K562 (cell line): ENCODE measurements at regions not wholly inside any gene's neighbourhood (a gene's known extent, or its start where the extent isn't known, plus 50 kb on each side); places are given as distances from the start of the nearest gene placed in this dataset.

ENCODE experiments used
- BCOR ChIP-seq: fragments of 450-650 bp; IDR thresholded peaks from 2 replicates; pipeline ENCODE4 v1.6.1; 2016
- DMBX1 ChIP-seq: fragments of 250-450 bp; sonication (Bioruptor Pico); IDR thresholded peaks from 2 replicates; pipeline ENCODE4 v1.8.0; 2022; ENCODE audit warnings: inconsistent platforms, mild to moderate bottlenecking, moderate library complexity, borderline replicate concordance
- EHMT2 ChIP-seq: fragments of 450-650 bp; IDR thresholded peaks from 2 replicates; pipeline ENCODE4 v1.6.1; 2018; ENCODE audit warnings: antibody characterized with exemption
- KDM1A ChIP-seq, 2 experiments: fragments of 450-650 bp; IDR thresholded peaks; 2 replicates each; pipeline ENCODE4 v1.6.1; 2016; ENCODE audit warnings: mild to moderate bottlenecking in 2 of 2
- KLF13 ChIP-seq: fragments of 450-650 bp; IDR thresholded peaks from 2 replicates; pipeline ENCODE4 v1.6.1; 2016; ENCODE audit warnings: missing genetic modification characterization, low read depth, mild to moderate bottlenecking, missing compliant biosample characterization, moderate library complexity, borderline replicate concordance
- NCOA1 ChIP-seq: fragments of 450-650 bp; IDR thresholded peaks from 2 replicates; pipeline ENCODE4 v1.6.1; 2016; ENCODE audit warnings: low read depth
- POLR2AphosphoS2 ChIP-seq: IDR thresholded peaks from 2 replicates; pipeline ENCODE4 v1.6.1; 2012; ENCODE audit warnings: low read length, improper control_type of control experiment
- RBM25 ChIP-seq: fragments of 200-400 bp; formaldehyde crosslinking; IDR thresholded peaks from 2 replicates; pipeline ENCODE4 v1.6.1; 2018; ENCODE audit warnings: low read length, low read depth, moderate library complexity; ENCODE audit not compliant: severe bottlenecking
- SMAD1 ChIP-seq: fragments of 150-350 bp; IDR thresholded peaks from 2 replicates; pipeline ENCODE4 v1.6.1; 2014; ENCODE audit warnings: low read length, low read depth; ENCODE audit not compliant: partially characterized antibody
- SMARCA5 ChIP-seq: fragments of 450-650 bp; IDR thresholded peaks from 2 replicates; pipeline ENCODE4 v1.6.1; 2016
- ZFP36 ChIP-seq: fragments of 150-350 bp; IDR thresholded peaks from 2 replicates; pipeline ENCODE4 v1.6.1; 2018; ENCODE audit warnings: low read length, low read depth; ENCODE audit not compliant: partially characterized antibody
- ZNF174 ChIP-seq: fragments of 250-450 bp; sonication (Bioruptor Pico); IDR thresholded peaks from 2 replicates; pipeline ENCODE4 v1.4.0; 2020; ENCODE audit warnings: mild to moderate bottlenecking
- TF ChIP-seq, protein P1 (sequence below): fragments of 250-450 bp; sonication (Bioruptor Pico); IDR thresholded peaks from 2 replicates; pipeline ENCODE4 v1.4.0; 2020
- TF ChIP-seq, protein P2 (sequence below), 2 experiments: fragments of 450-650 bp; formaldehyde crosslinking in 1 of 2; IDR thresholded peaks; 2 replicates each; pipeline versions ENCODE4 v1.4.0 to v1.6.1; 2014 to 2020; ENCODE audit warnings: mild to moderate bottlenecking in 2 of 2, borderline replicate concordance in 1 of 2, low read depth in 1 of 2

DNA sequence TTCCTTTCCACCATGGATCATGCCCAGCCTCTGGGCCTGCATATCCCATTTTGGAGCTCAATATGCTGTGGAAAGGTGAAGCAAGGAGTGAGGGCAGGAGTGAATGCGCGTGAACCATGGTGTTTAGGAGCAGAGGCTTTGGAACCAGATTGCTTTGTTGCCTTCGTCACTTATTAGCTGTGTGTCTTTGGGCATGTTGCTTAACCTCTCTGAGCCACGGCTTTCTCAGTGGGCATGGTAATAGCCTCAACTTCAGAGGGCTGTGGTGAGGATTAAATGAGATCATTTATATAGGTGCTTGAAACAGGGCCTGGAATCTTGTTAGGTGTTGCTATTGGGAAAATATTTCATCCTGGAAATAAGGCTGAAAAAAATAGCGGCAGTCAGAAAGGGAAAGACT lies 129.7 kb downstream of the WNT7A start (continued):
- TF ChIP-seq ZFP36 (peak; percentile 85), NCOA1 (no peak), RBM25 (peak; percentile 90), BCOR (0 out of 2 replicates have a peak, but pooled peaks have one; percentile 60), SMAD1 (no peak), EHMT2 (no peak), POLR2AphosphoS2 (no peak), ZNF174 (no peak), KDM1A (IDR thresholded peaks at IDR 0.05) (0 out of 4 replicates have a peak, but pooled peaks of 1 of the 2 experiments have one; percentile 22), SMARCA5 (peak; percentile 58; the same call in 1 of the 2 replicates), DMBX1 (CRISPR knock-in tag) (no peak), KLF13 (tag) (no peak)
- TF ChIP-seq, protein P1, sequence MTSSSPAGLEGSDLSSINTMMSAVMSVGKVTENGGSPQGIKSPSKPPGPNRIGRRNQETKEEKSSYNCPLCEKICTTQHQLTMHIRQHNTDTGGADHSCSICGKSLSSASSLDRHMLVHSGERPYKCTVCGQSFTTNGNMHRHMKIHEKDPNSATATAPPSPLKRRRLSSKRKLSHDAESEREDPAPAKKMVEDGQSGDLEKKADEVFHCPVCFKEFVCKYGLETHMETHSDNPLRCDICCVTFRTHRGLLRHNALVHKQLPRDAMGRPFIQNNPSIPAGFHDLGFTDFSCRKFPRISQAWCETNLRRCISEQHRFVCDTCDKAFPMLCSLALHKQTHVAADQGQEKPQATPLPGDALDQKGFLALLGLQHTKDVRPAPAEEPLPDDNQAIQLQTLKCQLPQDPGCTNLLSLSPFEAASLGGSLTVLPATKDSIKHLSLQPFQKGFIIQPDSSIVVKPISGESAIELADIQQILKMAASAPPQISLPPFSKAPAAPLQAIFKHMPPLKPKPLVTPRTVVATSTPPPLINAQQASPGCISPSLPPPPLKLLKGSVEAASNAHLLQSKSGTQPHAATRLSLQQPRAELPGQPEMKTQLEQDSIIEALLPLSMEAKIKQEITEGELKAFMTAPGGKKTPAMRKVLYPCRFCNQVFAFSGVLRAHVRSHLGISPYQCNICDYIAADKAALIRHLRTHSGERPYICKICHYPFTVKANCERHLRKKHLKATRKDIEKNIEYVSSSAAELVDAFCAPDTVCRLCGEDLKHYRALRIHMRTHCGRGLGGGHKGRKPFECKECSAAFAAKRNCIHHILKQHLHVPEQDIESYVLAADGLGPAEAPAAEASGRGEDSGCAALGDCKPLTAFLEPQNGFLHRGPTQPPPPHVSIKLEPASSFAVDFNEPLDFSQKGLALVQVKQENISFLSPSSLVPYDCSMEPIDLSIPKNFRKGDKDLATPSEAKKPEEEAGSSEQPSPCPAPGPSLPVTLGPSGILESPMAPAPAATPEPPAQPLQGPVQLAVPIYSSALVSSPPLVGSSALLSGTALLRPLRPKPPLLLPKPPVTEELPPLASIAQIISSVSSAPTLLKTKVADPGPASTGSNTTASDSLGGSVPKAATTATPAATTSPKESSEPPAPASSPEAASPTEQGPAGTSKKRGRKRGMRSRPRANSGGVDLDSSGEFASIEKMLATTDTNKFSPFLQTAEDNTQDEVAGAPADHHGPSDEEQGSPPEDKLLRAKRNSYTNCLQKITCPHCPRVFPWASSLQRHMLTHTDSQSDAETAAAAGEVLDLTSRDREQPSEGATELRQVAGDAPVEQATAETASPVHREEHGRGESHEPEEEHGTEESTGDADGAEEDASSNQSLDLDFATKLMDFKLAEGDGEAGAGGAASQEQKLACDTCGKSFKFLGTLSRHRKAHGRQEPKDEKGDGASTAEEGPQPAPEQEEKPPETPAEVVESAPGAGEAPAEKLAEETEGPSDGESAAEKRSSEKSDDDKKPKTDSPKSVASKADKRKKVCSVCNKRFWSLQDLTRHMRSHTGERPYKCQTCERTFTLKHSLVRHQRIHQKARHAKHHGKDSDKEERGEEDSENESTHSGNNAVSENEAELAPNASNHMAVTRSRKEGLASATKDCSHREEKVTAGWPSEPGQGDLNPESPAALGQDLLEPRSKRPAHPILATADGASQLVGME: no peak
- TF ChIP-seq, protein P2, sequence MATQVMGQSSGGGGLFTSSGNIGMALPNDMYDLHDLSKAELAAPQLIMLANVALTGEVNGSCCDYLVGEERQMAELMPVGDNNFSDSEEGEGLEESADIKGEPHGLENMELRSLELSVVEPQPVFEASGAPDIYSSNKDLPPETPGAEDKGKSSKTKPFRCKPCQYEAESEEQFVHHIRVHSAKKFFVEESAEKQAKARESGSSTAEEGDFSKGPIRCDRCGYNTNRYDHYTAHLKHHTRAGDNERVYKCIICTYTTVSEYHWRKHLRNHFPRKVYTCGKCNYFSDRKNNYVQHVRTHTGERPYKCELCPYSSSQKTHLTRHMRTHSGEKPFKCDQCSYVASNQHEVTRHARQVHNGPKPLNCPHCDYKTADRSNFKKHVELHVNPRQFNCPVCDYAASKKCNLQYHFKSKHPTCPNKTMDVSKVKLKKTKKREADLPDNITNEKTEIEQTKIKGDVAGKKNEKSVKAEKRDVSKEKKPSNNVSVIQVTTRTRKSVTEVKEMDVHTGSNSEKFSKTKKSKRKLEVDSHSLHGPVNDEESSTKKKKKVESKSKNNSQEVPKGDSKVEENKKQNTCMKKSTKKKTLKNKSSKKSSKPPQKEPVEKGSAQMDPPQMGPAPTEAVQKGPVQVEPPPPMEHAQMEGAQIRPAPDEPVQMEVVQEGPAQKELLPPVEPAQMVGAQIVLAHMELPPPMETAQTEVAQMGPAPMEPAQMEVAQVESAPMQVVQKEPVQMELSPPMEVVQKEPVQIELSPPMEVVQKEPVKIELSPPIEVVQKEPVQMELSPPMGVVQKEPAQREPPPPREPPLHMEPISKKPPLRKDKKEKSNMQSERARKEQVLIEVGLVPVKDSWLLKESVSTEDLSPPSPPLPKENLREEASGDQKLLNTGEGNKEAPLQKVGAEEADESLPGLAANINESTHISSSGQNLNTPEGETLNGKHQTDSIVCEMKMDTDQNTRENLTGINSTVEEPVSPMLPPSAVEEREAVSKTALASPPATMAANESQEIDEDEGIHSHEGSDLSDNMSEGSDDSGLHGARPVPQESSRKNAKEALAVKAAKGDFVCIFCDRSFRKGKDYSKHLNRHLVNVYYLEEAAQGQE (IDR thresholded peaks at IDR 0.05; ENCODE audit: borderline replicate concordance): no peak
- TF ChIP-seq, protein P2 (CRISPR knock-in tag; IDR thresholded peaks at IDR 0.05; ENCODE audit: low read depth): no peak
